HG03064 (cell line): ENCODE measurements at regions not wholly inside any gene's neighbourhood (a gene's known extent, or its start where the extent isn't known, plus 50 kb on each side); places are given as distances from the start of the nearest gene placed in this dataset.

Source experiments
- ATAC-seq: cut with Tn5 transposase; IDR thresholded peaks from one replicate; pipeline ENCODE4 v1.9.1; 2021; ENCODE audit warnings: low read depth; ENCODE audit not compliant: unreplicated experiment

- no peak for ATAC-seq
Measured at GRCh38 chr17:77481476-77482374, 341.0 kb downstream of the SEC14L1 start.

DNA sequence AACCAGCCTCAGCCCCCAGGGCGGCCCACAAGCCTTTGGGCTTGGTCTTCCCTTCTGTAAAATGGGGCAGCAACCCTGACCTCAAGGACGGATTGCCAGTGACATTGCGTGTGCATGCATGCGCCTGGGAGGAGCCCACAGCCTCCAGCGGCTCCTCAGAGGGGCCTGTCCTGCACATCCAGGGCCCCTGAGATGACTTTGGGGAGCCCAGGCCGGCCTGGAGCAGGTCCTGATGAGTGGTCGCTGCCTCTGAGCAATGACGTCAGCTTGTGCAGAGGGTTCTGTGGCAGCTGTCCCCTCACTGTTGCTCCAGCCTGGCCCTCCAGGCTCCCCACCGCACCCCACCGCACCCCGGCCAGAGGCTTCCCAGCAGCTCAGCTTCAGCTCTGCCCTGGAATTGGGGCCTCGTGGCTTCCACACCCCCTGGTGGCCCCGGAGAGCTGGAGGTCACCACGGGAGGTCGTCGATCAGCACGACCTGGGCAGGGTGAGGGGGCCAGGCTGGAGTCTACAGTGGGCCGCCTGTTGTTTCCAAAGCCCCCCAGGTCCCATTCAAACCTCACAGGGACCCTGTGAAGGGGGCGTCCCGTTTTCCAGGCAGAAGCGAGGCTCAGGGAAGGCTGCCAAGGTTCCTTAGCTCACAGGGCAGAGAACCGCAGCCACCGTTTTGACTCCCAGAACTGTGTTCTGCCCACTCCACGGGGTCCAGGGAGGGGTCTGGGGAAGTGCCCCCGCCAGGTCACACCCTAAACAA lies 341.8 kb downstream of the SEC14L1 start:
- ATAC-seq, result no peak

DNA sequence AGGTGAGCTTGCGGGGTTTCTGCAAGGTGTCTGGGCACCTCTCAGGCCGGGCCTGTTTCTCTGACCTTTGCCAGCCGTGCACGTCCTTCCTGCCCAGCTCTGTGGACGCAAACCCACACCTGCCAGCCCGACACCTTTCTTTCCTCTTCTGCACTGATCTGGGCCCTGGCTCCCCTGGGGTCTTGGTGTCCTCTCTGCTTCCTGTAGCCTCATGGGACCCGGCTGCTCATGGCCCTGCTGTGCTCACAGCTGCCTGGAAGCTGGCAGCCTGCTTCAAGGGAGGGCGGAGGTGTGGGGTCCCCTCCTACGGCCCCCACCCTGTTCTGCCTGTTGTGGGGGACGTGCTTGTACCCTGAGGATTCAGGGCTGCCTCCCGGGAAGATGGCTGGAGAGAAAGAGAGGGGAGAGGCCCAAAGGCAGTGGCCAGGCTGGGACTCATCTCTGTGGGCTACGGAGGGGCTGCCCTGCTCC lies 342.4 kb downstream of the SEC14L1 start:
- ATAC-seq, result no peak

GRCh38 chr17:77484111-77484510 lies 343.3 kb downstream of the SEC14L1 start:
- no peak for ATAC-seq

- no peak for ATAC-seq
Measured at GRCh38 chr17:77485089-77485833, 344.5 kb downstream of the SEC14L1 start.

DNA sequence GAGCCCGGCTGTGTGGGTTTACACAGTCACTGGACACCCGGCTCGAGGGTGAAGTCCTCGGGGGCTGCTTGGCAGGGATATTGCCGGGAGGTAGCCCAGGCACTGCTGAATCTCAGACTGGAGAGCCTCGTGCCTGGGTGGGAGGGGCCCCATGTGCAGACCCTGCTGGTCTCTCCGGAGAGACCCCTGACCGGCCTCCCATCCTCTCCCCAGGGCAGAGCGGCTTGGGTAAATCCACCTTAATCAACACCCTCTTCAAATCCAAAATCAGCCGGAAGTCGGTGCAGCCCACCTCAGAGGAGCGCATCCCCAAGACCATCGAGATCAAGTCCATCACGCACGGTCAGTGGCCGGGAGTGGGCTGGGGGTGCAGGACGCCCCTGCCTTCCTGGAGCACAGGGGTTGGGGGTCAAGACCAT lies 346.5 kb downstream of the SEC14L1 start:
- no peak for ATAC-seq

DNA sequence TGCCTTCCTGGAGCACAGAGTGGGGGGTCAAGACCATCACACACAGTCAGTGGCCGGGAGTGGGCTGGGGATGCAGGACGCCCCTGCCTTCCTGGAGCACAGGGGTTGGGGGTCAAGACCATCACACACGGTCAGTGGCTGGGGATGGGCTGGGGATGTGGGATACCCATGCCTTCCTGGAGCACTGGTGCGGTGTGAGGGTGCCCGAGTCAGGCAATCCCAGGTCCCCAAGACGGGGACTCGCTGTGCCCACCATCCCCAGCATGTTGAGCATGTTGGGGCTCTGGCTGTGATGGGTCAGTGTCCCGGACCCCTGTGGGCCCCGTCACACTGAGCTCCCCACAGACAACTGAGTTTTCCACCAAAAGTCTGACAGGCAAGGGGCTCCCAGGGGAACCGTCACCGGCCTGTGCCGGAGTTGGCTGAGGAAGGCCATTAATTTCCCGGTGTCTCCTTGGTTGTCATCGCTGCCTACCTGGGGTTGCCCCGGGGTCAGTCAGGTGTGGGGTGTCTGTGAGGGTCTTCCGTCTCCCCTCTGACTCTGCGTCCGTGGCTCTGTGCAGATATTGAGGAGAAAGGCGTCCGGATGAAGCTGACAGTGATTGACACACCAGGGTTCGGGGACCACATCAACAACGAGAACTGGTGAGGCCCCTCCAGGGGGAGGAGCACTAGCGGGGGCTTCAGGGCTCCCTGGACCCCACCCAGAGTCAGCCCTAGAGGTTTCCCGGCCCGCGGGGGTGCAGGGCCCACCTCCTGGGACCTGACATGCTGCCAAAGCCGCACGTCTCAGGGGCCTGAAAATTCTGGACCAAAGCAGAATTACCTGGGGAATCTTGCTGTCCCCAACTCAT lies 347.1 kb downstream of the SEC14L1 start:
- no peak for ATAC-seq

DNA sequence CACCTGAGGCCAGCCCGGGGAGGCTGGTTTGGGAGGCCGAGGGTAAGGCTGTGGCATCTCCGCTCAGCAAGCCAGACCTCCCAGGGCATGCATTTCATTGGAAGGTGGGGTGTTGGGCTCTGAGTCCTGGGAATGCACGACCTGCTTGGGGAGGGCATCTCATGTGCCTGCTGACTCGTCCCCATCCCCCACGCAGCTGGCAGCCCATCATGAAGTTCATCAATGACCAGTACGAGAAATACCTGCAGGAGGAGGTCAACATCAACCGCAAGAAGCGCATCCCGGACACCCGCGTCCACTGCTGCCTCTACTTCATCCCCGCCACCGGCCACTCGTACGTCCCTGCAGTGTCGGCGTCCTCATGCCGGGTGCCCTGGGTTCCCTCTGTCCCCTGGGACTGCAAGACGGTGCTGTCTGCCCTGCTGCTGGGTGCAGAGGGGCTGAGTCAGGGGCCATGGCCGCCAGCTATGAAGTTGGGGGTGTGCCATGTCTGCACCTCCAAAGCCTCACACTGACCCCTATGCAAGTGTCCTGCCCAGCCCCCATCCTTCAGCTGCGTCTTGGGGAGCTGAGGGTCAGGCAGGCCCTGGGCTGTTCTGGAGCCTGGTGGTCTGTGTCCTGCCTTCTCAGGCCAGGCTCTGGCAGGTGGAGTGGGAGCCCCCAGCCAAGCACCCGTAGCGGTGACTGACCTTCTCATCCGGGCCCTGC lies 347.9 kb downstream of the SEC14L1 start:
- no peak for ATAC-seq

DNA sequence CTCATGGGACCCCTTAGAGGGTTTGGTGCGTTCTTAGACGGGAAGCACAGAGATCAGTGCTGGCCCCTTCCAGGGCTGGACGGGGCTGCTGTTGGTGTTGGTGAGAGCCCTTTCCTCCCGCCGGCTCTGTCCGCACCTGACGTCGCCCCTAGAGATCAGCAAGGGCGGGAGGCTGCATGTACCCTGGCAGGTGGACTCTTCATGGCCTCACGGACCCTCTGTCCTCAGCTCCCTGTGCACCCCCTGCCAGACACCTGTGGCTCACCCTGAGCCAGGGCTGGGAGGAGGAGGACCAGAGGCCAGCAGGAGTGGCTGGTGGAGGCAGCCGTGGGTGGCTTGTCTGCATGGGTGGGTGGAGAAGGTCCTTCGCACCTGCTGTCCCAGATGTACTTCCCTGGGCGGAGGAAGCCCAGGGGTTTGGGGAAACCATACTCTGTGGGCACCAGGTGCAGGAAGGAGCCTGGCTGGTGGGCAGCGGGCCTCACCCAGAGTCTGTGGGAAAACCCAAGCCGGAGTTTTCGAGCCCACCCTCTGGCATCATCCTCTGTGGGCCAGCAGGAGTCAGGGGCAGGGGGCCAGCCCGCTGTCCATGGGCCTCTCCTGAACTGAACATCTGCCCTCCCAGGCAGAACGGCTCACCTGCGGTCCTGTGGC lies 348.6 kb downstream of the SEC14L1 start:
- no peak for ATAC-seq

GRCh38 chr17:77489893-77490255 lies 349.1 kb downstream of the SEC14L1 start:
- no peak for ATAC-seq

DNA sequence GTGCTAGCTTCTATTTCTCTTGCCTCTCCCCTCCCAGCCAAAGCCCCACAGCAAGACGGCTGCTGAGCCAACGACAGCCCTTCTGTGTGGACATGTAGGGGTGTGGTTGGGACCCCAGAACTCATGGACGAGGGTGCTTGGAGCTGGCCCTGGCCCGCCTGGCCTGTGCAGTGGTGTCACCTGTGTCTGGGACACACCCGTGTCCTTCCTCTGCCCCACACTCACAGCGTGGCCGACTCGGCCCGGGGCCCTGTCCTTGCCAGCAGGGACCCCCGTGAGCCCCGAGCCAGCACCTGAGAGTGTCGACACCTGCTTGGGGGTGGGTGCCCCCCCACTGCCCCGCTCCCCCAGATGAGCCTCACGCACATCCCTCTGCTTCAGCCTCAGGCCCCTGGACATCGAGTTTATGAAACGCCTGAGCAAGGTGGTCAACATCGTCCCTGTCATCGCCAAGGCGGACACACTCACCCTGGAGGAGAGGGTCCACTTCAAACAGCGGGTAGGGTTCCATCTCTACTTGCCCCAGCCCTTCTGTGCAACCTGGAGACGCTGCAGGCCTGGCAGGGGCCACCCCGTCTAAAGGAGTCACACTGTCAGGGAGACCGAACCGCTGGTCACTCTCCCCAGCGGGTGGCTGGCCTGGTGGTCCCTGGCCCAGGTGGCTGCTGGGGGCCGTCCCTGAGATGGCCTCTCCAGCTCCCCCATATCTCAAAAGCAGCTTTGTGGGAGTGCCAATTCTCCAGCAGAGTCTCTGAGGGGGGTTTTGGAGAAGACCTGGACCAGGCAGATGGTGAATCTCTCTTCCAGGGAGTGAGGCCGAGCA lies 349.8 kb downstream of the SEC14L1 start:
- ATAC-seq, result no peak

DNA sequence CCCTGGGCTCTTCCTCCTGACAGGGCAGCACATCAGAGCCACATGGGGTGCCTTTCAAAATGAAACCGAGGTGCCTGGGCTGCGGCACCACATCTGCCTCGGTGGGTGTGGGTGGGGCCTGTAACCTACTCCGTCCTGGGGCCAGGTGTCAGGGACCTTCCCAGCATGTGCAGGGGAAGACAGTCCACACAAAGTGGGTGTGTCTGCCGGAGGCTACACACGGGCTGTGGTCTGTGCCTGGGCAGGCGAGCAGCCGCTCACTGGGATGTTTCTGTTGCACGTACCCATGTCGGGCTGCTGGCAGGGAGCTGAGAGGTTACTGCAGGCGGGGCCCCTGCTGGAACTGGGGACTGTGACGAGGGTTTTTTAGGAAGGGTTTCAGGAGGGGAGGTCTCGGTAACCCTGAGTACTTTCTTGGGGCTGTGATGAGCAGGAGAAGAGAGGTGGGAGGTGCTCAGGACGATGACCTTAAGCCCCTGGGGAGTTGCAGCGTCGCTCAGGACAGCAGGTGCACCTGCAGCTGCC lies 351.2 kb downstream of the SEC14L1 start:
- no peak for ATAC-seq

- ATAC-seq, result no peak
Measured at GRCh38 chr17:77492446-77493237, 351.9 kb downstream of the SEC14L1 start.

DNA sequence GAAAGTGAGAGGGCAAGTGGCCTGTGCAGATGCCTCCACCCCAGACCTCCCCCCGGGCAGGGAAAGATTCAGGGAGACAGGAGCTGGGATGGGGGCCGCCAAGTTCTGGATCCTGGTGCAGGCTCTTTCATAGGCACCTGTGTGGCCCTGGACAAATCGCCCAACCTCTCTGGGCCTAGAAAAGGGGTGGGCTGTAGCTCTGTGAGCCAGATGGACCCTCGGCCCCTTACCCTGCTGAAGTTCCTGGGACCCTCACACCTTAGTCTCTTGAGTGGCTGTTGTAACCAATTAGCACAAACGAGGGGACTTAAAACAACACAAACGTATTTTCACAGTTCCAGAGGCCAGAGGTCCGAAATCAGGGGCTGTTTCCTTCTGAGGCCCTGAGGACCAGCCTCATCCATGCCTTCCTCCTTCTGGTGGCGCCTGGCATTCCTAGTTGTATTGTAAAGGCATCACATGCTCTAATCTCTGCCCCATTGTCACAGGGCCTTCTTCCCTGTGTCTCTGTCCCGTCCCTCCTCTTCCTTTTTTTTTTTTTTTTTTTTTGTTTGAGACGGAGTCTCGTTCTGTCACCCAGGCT lies 352.6 kb downstream of the SEC14L1 start:
- no peak for ATAC-seq

GRCh38 chr17:77493901-77494663 lies 353.3 kb downstream of the SEC14L1 start:
- ATAC-seq, result no peak
